HL-60 (cell line): ENCODE measurements at regions not wholly inside any gene's neighbourhood (a gene's known extent, or its start where the extent isn't known, plus 50 kb on each side); places are given as distances from the start of the nearest gene placed in this dataset.

Source experiments
- CTCF ChIP-seq: IDR thresholded peaks from one replicate; pipeline ENCODE4 v1.5.1; 2011; ENCODE audit warnings: low read length, control low read depth, inconsistent platforms; ENCODE audit not compliant: insufficient read depth
- TF ChIP-seq, protein P1 (sequence below): IDR thresholded peaks from 2 replicates; pipeline ENCODE4 v1.6.1; 2012; ENCODE audit warnings: low read depth; ENCODE audit not compliant: insufficient replicate concordance

- no peak for TF ChIP-seq CTCF
- TF ChIP-seq, protein P1, sequence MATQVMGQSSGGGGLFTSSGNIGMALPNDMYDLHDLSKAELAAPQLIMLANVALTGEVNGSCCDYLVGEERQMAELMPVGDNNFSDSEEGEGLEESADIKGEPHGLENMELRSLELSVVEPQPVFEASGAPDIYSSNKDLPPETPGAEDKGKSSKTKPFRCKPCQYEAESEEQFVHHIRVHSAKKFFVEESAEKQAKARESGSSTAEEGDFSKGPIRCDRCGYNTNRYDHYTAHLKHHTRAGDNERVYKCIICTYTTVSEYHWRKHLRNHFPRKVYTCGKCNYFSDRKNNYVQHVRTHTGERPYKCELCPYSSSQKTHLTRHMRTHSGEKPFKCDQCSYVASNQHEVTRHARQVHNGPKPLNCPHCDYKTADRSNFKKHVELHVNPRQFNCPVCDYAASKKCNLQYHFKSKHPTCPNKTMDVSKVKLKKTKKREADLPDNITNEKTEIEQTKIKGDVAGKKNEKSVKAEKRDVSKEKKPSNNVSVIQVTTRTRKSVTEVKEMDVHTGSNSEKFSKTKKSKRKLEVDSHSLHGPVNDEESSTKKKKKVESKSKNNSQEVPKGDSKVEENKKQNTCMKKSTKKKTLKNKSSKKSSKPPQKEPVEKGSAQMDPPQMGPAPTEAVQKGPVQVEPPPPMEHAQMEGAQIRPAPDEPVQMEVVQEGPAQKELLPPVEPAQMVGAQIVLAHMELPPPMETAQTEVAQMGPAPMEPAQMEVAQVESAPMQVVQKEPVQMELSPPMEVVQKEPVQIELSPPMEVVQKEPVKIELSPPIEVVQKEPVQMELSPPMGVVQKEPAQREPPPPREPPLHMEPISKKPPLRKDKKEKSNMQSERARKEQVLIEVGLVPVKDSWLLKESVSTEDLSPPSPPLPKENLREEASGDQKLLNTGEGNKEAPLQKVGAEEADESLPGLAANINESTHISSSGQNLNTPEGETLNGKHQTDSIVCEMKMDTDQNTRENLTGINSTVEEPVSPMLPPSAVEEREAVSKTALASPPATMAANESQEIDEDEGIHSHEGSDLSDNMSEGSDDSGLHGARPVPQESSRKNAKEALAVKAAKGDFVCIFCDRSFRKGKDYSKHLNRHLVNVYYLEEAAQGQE: no peak
Observed at GRCh38 chr21:28826569-28826968, 166.1 kb downstream of the LTN1 start.
